C4-2B (cell line): ENCODE measurements at regions not wholly inside any gene's neighbourhood (a gene's known extent, or its start where the extent isn't known, plus 50 kb on each side); places are given as distances from the start of the nearest gene placed in this dataset.

Experiments
- H3K27ac ChIP-seq: fragments of 450-650 bp; 2 replicates; pipeline ENCODE4 v1.5.1; 2017
- CTCF ChIP-seq: fragments of 450-650 bp; conservative IDR thresholded peaks from 2 replicates; pipeline ENCODE4 v1.5.1; 2017; ENCODE audit warnings: mild to moderate bottlenecking
- ZFX ChIP-seq: fragments of 450-650 bp; IDR thresholded peaks from 2 replicates; pipeline ENCODE4 v1.6.1; 2017

- H3K27ac ChIP-seq, result no peak overlapping the region
- TF ChIP-seq CTCF (no peak), ZFX (no peak)
These were observed 143.4 kb downstream of the FGF18 start for GRCh38 chr5:171562822-171563221.

- no peak overlapping the region for H3K27ac ChIP-seq
- no peak for TF ChIP-seq ZFX
- TF ChIP-seq CTCF, result no peak
These were observed 148.9 kb downstream of the FGF18 start for GRCh38 chr5:171568389-171568788.

GRCh38 chr5:171569065-171569712 lies 149.7 kb downstream of the FGF18 start:
- H3K27ac ChIP-seq, result no peak overlapping the region
- TF ChIP-seq CTCF (no peak), ZFX (no peak)

GRCh38 chr5:171570244-171570825 lies 150.9 kb downstream of the FGF18 start:
- H3K27ac ChIP-seq, result no peak overlapping the region
- no peak for TF ChIP-seq CTCF
- TF ChIP-seq ZFX, result no peak

GRCh38 chr5:171571663-171572062 lies 152.2 kb downstream of the FGF18 start:
- TF ChIP-seq ZFX (no peak), CTCF (no peak)
- H3K27ac ChIP-seq, result no peak overlapping the region

GRCh38 chr5:171573021-171573420 lies 153.6 kb downstream of the FGF18 start:
- no peak overlapping the region for H3K27ac ChIP-seq
- TF ChIP-seq ZFX (no peak), CTCF (no peak)

- TF ChIP-seq CTCF (no peak), ZFX (no peak)
- no peak overlapping the region for H3K27ac ChIP-seq
These were observed 154.2 kb downstream of the FGF18 start for GRCh38 chr5:171573451-171574225.
